HepG2 (cell line): ENCODE measurements at regions not wholly inside any gene's neighbourhood (a gene's known extent, or its start where the extent isn't known, plus 50 kb on each side); places are given as distances from the start of the nearest gene placed in this dataset.

Source experiments
- ATAC-seq: fragments of 200-7000 bp; cut with Tn5 transposase; 3 replicates; pipeline ENCODE4 v1.9.1; 2020; ENCODE audit warnings: mild to moderate bottlenecking, moderate library complexity
- BruUV-seq: library from RNA; stranded (reverse); fragments of 400-500 nt; replicated peaks from 2 replicates; lab custom pipeline; 2021; lab: Mats Ljungman, UMichigan
- CTCF ChIA-PET: fragments of 300-600 bp; formaldehyde crosslinking; extraction: SDS; loops from one replicate; lab custom pipeline; 2021; ENCODE audit warnings: low total read pairs, inconsistent platforms, low intra/inter-chr PET ratio; lab: Yijun Ruan, JAX
- POLR2A ChIA-PET: fragments of 350-600 bp; sonication (Branson Sonifier 250); formaldehyde crosslinking; loops from one replicate; lab custom pipeline; 2020; ENCODE audit warnings: antibody characterized with exemption, inconsistent platforms; lab: Yijun Ruan, JAX
- DNase-seq: peaks from one replicate; pipeline ENCODE4 v3.0.0-alpha.2; 2015; ENCODE audit warnings: low spot score
- FAIRE-seq: peaks from 3 replicates; lab custom pipeline; 2011; peaks lifted over from hg19 to GRCh38; lab: Jason Lieb, UNC
- H2AFZ ChIP-seq: one replicate; pipeline ENCODE4 v1.6.1; 2011; ENCODE audit warnings: low read length, inconsistent platforms
- H3K27ac ChIP-seq: fragments of 300-600 bp; 3 replicates; pipeline ENCODE4 v1.8.0; 2011; ENCODE audit warnings: mixed run types, mild to moderate bottlenecking, mixed read lengths, low read length, inconsistent platforms; ENCODE audit not compliant: insufficient read depth; ENCODE audit errors: extremely low read length
- H3K27me3 ChIP-seq, 2 experiments: fragments of 200-600 bp in 1 of 2; 2 replicates in 1 of 2; 3 replicates in 1 of 2; pipeline versions ENCODE4 v1.6.0 to v1.8.0; 2011; ENCODE audit warnings: low read length in 2 of 2, mild to moderate bottlenecking in 2 of 2, moderate library complexity in 2 of 2, inconsistent platforms in 1 of 2; ENCODE audit not compliant: insufficient read depth in 2 of 2, control insufficient read depth in 1 of 2
- H3K36me3 ChIP-seq, 2 experiments: fragments of 200-600 bp in 1 of 2; replicated peaks in 1 of 2; 2 replicates in 1 of 2; 3 replicates in 1 of 2; pipeline versions ENCODE4 v1.5.1 to v1.8.0; 2011; ENCODE audit warnings: low read length in 2 of 2, inconsistent platforms in 1 of 2; ENCODE audit not compliant: insufficient read depth in 2 of 2, control insufficient read depth in 1 of 2
- H3K4me1 ChIP-seq: 2 replicates; pipeline ENCODE4 v1.5.1; 2012; ENCODE audit warnings: low read length, inconsistent platforms; ENCODE audit not compliant: insufficient read depth
- H3K4me2 ChIP-seq: 2 replicates; pipeline ENCODE4 v1.6.0; 2011; ENCODE audit warnings: low read depth, low read length, inconsistent platforms
- H3K4me3 ChIP-seq, 3 experiments: fragments of 200-600 bp in 1 of 3; sonication (generic), shearing (Covaris generic) in 1 of 3; replicated peaks in 1 of 3; 2 replicates each; pipeline ENCODE4 v1.5.1; 2011 to 2016; ENCODE audit warnings: low read length in 3 of 3, inconsistent platforms in 2 of 3, low read depth in 2 of 3, mild to moderate bottlenecking in 2 of 3, control low read depth in 1 of 3, mixed read lengths in 1 of 3; ENCODE audit not compliant: insufficient read depth in 1 of 3
- H3K79me2 ChIP-seq: one replicate; pipeline ENCODE4 v1.6.1; 2011; ENCODE audit warnings: low read length, inconsistent platforms; ENCODE audit not compliant: insufficient read depth
- H3K9ac ChIP-seq: 2 replicates; pipeline ENCODE4 v1.6.0; 2011; ENCODE audit warnings: mild to moderate bottlenecking, low read depth, low read length, inconsistent platforms; ENCODE audit not compliant: insufficient read depth
- H3K9me3 ChIP-seq: 2 replicates; pipeline ENCODE4 v1.5.1; 2012; ENCODE audit warnings: mild to moderate bottlenecking, low read length
- H4K20me1 ChIP-seq: 2 replicates; pipeline ENCODE4 v1.6.0; 2011; ENCODE audit warnings: inconsistent platforms, mild to moderate bottlenecking, low read length, moderate library complexity; ENCODE audit not compliant: insufficient read depth
- ATF7 ChIP-seq, 2 experiments: fragments of 450-650 bp in 1 of 2; sonication (generic) in 1 of 2; formaldehyde crosslinking in 1 of 2; IDR thresholded peaks; 2 replicates each; pipeline versions ENCODE4 v1.4.0 to v1.6.1; 2016 to 2020; ENCODE audit warnings: antibody characterized with exemption in 1 of 2, mild to moderate bottlenecking in 1 of 2, missing genetic modification reagents in 1 of 2
- CREM ChIP-seq, 2 experiments: sonication (generic) in 1 of 2; formaldehyde crosslinking in 1 of 2; IDR thresholded peaks; 2 replicates each; pipeline versions ENCODE4 v1.4.0 to v1.6.1; 2016 to 2020; ENCODE audit warnings: antibody characterized with exemption in 1 of 2, mild to moderate bottlenecking in 1 of 2, missing genetic modification reagents in 1 of 2
- MAFF ChIP-seq: IDR thresholded peaks from 2 replicates; pipeline ENCODE4 v1.6.1; 2011; ENCODE audit warnings: low read depth, low read length, improper control_type of control experiment
- MAFK ChIP-seq, 2 experiments: IDR thresholded peaks in 1 of 2; conservative IDR thresholded peaks in 1 of 2; 2 replicates each; pipeline ENCODE4 v1.6.1; 2011; ENCODE audit warnings: improper control_type of control experiment in 2 of 2, low read length in 2 of 2
- ZFP82 ChIP-seq: sonication (generic); formaldehyde crosslinking; IDR thresholded peaks from 2 replicates; pipeline ENCODE4 v1.5.1; 2020; ENCODE audit warnings: mild to moderate bottlenecking, missing genetic modification reagents, borderline replicate concordance
- ZNF878 ChIP-seq: sonication (generic); formaldehyde crosslinking; IDR thresholded peaks from 2 replicates; pipeline ENCODE4 v1.8.1; 2023; ENCODE audit warnings: mild to moderate bottlenecking, missing genetic modification reagents, moderate library complexity
- WGBS: methylation state at CpG from one replicate; pipeline ENCODE4 v1.1.6; 2017; ENCODE audit warnings: low lambda C conversion rate; 5-methylcytosine and 5-hydroxymethylcytosine counted together
- in situ Hi-C: cut with HindIII; loops from 2 replicates; pipeline ENCODE4 v1.10.0; 2017; ENCODE audit warnings: low pct_unique_long_range_greater_than_20kb; ENCODE audit not compliant: extremely low pct_ligation_motif_present
- intact Hi-C: fragments of 100-400 bp; cut with micrococcal nuclease; formaldehyde crosslinking; loops from one replicate; pipeline ENCODE4 v1.10.0; 2022; ENCODE audit not compliant: unreplicated experiment

DNA sequence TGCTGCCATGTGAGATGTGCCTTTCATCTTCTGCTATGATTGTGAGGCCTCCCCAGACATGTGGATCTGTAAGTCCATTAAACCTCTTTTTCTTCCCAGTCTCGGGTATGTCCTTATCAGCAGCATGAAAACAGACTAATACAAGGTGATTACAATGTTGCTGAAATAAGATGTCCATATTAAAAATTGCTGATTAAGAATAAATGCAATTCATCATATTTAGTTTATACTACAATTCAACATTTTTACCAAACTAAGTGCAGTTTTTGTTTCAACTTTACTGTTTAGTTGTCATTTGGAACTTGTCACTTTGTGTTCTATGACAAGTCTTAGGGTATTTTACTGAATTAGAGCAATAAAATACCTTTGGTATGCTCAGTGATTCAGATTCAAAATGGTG is 127.6 kb upstream of the TMCO5A start:
- Histone ChIP-seq H3K79me2 (no peaks in the 10 kb centered on the region), H2AFZ (no peak overlapping the region), H3K4me3 (no peak overlapping the region), H3K4me1 (no peaks in the 10 kb centered on the region), H3K9me3 (no peaks in the 10 kb centered on the region), H3K4me2 (no peak overlapping the region)
- POLR2A ChIA-PET: no interaction called here
- no peak for DNase-seq
- TF ChIP-seq ZNF878 (CRISPR knock-in tag) (no peak), MAFK (conservative IDR thresholded peaks at IDR 0.05 in 1 of 2, IDR thresholded peaks at IDR 0.05 in 1 of 2; ENCODE audit: low read length in 2 of 2) (peak; percentile 67 to 80), ATF7 (IDR thresholded peaks at IDR 0.05) (no peak), ATF7 (CRISPR knock-in tag; IDR thresholded peaks at IDR 0.05) (no peak), CREM (IDR thresholded peaks at IDR 0.05) (no peak), CREM (CRISPR knock-in tag; IDR thresholded peaks at IDR 0.05) (no peak), MAFF (peak; percentile 76)
- TF ChIP-seq, all 625 proteins: peak for 2
- Histone ChIP-seq H3K36me3 (no peaks in the 10 kb centered on the region), H3K27me3 (no peaks in the 10 kb centered on the region), H3K9ac (no peak overlapping the region), H3K27ac (no peak overlapping the region), H4K20me1 (no peaks in the 10 kb centered on the region)
- BruUV-seq: no TSS peak
- ATAC-seq (no peak), FAIRE-seq (no peak)
- intact Hi-C loops (no loop called here), in situ Hi-C loops (no loop called here)
- 0% methylated on average over 1 of the region's 1 CpG for WGBS
- CTCF ChIA-PET: no interaction called here

DNA sequence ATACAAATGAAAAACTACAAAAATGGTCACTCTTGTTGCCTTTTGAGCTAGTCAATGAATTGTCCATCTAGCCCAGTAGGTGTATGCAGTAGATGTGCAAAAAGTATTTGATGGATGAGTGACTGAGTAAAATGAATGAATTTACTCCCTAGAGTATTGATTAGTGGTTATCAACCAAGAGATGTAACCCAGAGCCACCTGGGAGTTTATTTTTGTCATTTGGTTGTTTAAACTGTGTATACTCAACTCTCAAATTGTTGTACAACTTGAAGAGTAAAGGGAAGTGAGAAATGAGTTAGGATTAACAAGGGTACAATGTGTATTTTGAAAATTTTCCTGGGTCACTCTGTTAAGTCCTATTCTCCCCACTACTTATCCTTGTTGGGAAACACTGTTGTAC is 124.1 kb upstream of the TMCO5A start:
- no peak overlapping the region for H3K9ac ChIP-seq
- ChIA-PET POLR2A (no interaction called here), CTCF (no interaction called here)
- FAIRE-seq (no peak), ATAC-seq (no peak), DNase-seq (no peak)
- no TSS peak for BruUV-seq
- no peaks in the 10 kb centered on the region for H3K36me3 ChIP-seq
- intact Hi-C loops: no loop called here
- no peak overlapping the region for H3K27ac ChIP-seq
- H4K20me1 ChIP-seq: no peaks in the 10 kb centered on the region
- H3K4me3 ChIP-seq: no peak overlapping the region
- no peaks in the 10 kb centered on the region for H3K27me3 ChIP-seq
- in situ Hi-C loops: no loop called here
- no peaks in the 10 kb centered on the region for H3K4me1 ChIP-seq
- H3K4me2 ChIP-seq: no peak overlapping the region
- no peak overlapping the region for H2AFZ ChIP-seq
- TF ChIP-seq ZFP82 (CRISPR knock-in tag): no peak
- no peaks in the 10 kb centered on the region for H3K9me3 ChIP-seq
- H3K79me2 ChIP-seq: no peaks in the 10 kb centered on the region
